Esophagus muscularis mucosa (tissue), 4 donors: ENCODE measurements at regions not wholly inside any gene's neighbourhood (a gene's known extent, or its start where the extent isn't known, plus 50 kb on each side); places are given as distances from the start of the nearest gene placed in this dataset.

Source experiments
- DNase-seq: peaks from one replicate; pipeline ENCODE4 v3.0.0-alpha.2; 2017; ENCODE audit errors: extremely low spot score
- H3K27ac ChIP-seq, 4 donors: fragments of 200-600 bp; sonication (generic); replicated peaks in 1 of 4; 1 replicate in 3 of 4; 2 replicates in 1 of 4; pipeline ENCODE4 v1.5.1; 2016 to 2019; ENCODE audit warnings: mild to moderate bottlenecking in 1 of 4
- H3K27me3 ChIP-seq, 4 donors: fragments of 200-600 bp; sonication (generic); one replicate each; pipeline versions ENCODE4 v1.5.1 to v1.6.0; 2016 to 2019
- H3K36me3 ChIP-seq, 4 donors: fragments of 200-600 bp; sonication (generic); one replicate each; pipeline ENCODE4 v1.5.1; 2016 to 2019
- H3K4me1 ChIP-seq, 4 donors: fragments of 200-600 bp; sonication (generic); one replicate each; pipeline ENCODE4 v1.5.1; 2016 to 2019
- H3K4me3 ChIP-seq, 4 donors: fragments of 200-600 bp; sonication (generic); 1 replicate in 2 of 4; 2 replicates in 2 of 4; pipeline ENCODE4 v1.5.1; 2016 to 2019; ENCODE audit warnings: mild to moderate bottlenecking in 4 of 4, moderate library complexity in 1 of 4
- H3K9me3 ChIP-seq, 4 donors: fragments of 200-600 bp; sonication (generic); 1 replicate in 3 of 4; 2 replicates in 1 of 4; pipeline ENCODE4 v1.5.1; 2016 to 2019
- EP300 ChIP-seq: sonication (generic); formaldehyde crosslinking; IDR thresholded peaks from one replicate; pipeline ENCODE4 v1.6.1; 2017; ENCODE audit warnings: antibody characterized with exemption
- POLR2A ChIP-seq: fragments of 450-650 bp; IDR thresholded peaks from one replicate; pipeline ENCODE4 v1.6.1; 2017; ENCODE audit warnings: antibody characterized with exemption, moderate library complexity, mild to moderate bottlenecking, low read depth
- POLR2AphosphoS5 ChIP-seq, 2 donors: sonication (generic); formaldehyde crosslinking; IDR thresholded peaks; one replicate each; pipeline ENCODE4 v1.6.1; 2017; ENCODE audit warnings: antibody characterized with exemption in 2 of 2
- WGBS: methylation state at CpG from one replicate; pipeline ENCODE4 v1.1.5; 2018; 5-methylcytosine and 5-hydroxymethylcytosine counted together
- intact Hi-C: fragments of 100-400 bp; cut with DNase I; formaldehyde crosslinking; loops from one replicate; pipeline ENCODE4 v1.15.1; 2023
- TF ChIP-seq, protein P1 (sequence below), 3 experiments: fragments of 200-600 bp in 2 of 3; fragments of 450-650 bp in 1 of 3; sonication (generic) in 2 of 3; IDR thresholded peaks; one replicate each; pipeline ENCODE4 v1.5.1; 2017 to 2019; ENCODE audit warnings: antibody characterized with exemption in 3 of 3, mild to moderate bottlenecking in 2 of 3, moderate library complexity in 1 of 3

DNA sequence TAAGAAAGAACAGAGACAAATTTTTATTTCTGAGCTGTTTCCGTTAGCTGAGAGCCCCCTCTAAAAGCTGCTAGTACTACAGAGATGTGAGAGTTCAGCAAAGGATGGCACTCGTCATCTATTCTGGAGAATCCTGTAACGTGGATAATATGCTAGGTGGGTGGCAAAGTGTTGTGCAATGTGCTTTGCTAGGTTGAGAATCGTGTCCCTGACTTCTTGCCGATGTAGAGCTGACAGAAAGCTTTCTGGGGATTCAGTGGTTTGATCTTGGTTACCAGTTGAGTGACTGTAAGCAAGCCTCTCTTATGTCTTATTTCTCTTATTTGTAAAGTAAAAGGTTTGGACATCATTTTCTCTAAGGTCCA is 298.3 kb upstream of the ACTBL2 start:
- intact Hi-C loops, result loop anchor here (1.0 to 5.0 kb wide), 2 partner anchors 484 to 680 kb away; no protein-coding TSS in a partner anchor
- Histone ChIP-seq H3K4me1 (peaks cover 11 to 16% (median 11%) of the 10 kb centered on the region in 4 donors), H3K27me3 (no peaks in the 10 kb centered on the region), H3K9me3 (no peaks in the 10 kb centered on the region), H3K4me3 (no peak overlapping the region), H3K27ac (no peak overlapping the region), H3K36me3 (no peaks in the 10 kb centered on the region)
- DNase-seq, result no peak
- TF ChIP-seq, protein P1, sequence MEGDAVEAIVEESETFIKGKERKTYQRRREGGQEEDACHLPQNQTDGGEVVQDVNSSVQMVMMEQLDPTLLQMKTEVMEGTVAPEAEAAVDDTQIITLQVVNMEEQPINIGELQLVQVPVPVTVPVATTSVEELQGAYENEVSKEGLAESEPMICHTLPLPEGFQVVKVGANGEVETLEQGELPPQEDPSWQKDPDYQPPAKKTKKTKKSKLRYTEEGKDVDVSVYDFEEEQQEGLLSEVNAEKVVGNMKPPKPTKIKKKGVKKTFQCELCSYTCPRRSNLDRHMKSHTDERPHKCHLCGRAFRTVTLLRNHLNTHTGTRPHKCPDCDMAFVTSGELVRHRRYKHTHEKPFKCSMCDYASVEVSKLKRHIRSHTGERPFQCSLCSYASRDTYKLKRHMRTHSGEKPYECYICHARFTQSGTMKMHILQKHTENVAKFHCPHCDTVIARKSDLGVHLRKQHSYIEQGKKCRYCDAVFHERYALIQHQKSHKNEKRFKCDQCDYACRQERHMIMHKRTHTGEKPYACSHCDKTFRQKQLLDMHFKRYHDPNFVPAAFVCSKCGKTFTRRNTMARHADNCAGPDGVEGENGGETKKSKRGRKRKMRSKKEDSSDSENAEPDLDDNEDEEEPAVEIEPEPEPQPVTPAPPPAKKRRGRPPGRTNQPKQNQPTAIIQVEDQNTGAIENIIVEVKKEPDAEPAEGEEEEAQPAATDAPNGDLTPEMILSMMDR (IDR thresholded peaks at IDR 0.05), result no peak
- TF ChIP-seq POLR2A (no peak), EP300 (no peak), POLR2AphosphoS5 (IDR thresholded peaks at IDR 0.05) (no peak)
- WGBS, result 98% methylated on average over 5 of the region's 5 CpGs

DNA sequence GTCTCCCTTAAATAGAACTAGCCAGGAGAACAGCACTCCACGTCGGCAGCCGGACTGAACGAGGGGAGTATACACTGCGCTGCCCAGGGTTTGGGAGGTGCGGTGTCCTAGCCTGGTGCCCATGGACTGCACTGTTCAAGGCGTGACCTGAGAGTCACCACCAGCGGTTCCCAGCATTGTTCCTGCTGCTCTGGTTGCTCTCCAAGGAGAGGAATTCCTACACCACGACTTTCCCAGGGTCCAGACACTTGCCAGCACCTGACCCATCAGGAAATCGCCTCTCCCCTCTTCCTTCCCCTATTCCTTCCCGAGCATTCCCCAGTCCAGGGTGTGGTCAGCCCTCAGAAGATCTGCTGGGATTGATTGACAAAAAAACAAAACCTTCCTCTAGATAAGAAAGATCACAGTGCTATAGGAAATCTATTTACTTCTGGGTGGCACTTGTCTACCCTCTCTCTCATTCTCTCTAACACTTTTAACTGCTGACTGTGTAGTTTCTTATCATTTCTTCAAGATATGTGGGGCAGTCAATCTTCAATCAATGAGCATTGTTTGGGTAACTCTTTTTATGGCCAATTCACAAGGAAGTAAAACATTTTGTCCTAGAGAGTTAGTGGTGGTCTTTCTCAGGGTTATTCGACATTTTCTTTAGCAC is 297.8 kb upstream of the ACTBL2 start:
- 86% methylated on average over 12 of the region's 12 CpGs for WGBS
- Histone ChIP-seq H3K4me3 (no peak overlapping the region), H3K36me3 (no peaks in the 10 kb centered on the region), H3K27me3 (no peaks in the 10 kb centered on the region), H3K4me1 (peaks cover 11 to 16% (median 11%) of the 10 kb centered on the region in 4 donors), H3K9me3 (no peaks in the 10 kb centered on the region), H3K27ac (peak overlapping the region in 2 of 4 donors; percentile 10 to 22)
- TF ChIP-seq EP300, result no peak
- TF ChIP-seq, protein P1 (IDR thresholded peaks at IDR 0.05), result no peak
- TF ChIP-seq POLR2A, result no peak
- no peak for DNase-seq
- intact Hi-C loops, result loop anchor here (1.0 to 5.0 kb wide), 2 partner anchors 483 to 681 kb away; no protein-coding TSS in a partner anchor

DNA sequence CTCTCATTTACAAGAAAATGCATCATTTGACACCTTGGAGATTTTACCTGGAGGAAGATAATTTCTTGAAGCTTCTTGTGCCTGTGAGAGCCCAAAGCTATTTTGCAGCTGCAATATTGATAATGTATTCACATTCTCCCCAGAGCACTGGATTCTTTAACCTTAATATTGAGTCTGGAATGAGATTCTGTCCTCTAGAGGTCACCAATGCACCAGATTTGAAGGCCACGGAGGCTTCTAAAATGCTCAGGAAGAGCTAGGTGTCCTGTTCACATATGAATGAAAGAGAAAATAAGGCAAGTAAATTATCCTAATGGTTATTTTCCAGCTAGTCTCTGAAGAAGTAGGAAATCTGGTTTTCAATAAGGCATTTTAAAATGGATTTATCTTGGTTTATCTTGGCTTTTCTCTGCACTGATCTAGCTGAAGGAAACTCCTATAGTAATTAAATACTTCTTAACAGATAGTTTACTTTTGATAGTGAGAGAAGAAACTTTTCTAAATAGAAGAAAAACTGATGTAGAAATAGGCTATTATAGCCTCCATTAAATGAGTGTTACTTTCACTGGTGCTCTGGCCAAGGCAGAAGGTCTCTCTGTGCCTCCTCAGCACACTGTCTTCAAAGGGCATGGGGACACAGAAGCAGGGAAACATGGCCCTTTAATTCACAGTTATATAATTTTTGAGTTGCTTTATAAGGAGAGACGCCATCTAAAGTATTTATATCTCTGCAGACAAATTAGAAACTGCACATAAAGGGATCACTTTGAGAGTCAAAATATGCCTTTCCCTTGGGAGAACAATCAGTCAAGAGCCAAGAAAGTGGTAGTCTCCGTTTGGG is 297.0 kb upstream of the ACTBL2 start:
- H3K27ac ChIP-seq, result peak overlapping the region in 2 of 4 donors; percentile 10 to 22
- no peaks in the 10 kb centered on the region for H3K36me3 ChIP-seq
- H3K4me1 ChIP-seq, result peaks cover 11 to 14% (median 11%) of the 10 kb centered on the region in 4 donors
- intact Hi-C loops, result loop anchor here (1.0 to 5.0 kb wide), 2 partner anchors 482 to 682 kb away; no protein-coding TSS in a partner anchor
- H3K27me3 ChIP-seq, result no peaks in the 10 kb centered on the region
- H3K4me3 ChIP-seq, result no peak overlapping the region
- WGBS, result 40% methylated on average over 3 of the region's 3 CpGs
- TF ChIP-seq, protein P1 (IDR thresholded peaks at IDR 0.05), result peak; percentile 59 to 64 (median 60)
- no peak for TF ChIP-seq POLR2A
- H3K9me3 ChIP-seq, result no peaks in the 10 kb centered on the region
- no peak for DNase-seq

DNA sequence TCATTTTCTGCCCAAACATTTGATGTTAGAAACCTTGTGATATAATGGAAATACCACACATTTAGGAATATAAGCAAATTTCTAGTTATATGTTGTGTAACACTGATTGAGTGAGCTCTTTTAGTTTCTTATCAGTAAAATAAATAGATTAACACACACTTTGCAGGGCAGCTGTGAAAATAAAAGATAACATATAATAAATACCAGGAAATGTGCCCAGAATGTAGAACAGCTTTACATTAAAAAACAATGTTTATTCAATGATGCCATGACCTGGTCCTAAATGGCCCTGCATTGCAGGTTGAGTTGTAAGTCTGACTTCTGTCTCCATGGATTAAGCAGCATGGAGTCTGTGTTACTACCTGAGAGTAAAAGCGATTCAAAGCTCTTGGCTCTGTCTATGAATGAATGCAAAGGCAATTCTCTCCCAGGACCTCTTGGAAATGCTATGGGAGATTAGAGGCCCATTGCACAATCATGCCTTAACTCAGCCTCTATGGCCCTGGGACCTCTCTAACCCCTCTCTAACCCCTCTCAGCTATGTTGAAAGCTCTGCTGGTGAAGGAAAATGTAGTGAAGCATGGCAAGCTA is 296.0 kb upstream of the ACTBL2 start:
- no peak for TF ChIP-seq POLR2A
- no peak for TF ChIP-seq EP300
- TF ChIP-seq POLR2AphosphoS5 (IDR thresholded peaks at IDR 0.05), result no peak
- TF ChIP-seq, protein P1 (IDR thresholded peaks at IDR 0.05), result no peak
- peaks cover 11% of the 10 kb centered on the region in 4 donors for H3K4me1 ChIP-seq
- no peak overlapping the region for H3K27ac ChIP-seq
- 100% methylated on average over 1 of the region's 1 CpG for WGBS
- H3K9me3 ChIP-seq, result no peaks in the 10 kb centered on the region
- no peaks in the 10 kb centered on the region for H3K27me3 ChIP-seq
- H3K36me3 ChIP-seq, result no peaks in the 10 kb centered on the region
- no peak overlapping the region for H3K4me3 ChIP-seq
- DNase-seq, result no peak
- intact Hi-C loops, result no loop called here
